WTC11 (cell line): ENCODE measurements at regions not wholly inside any gene's neighbourhood (a gene's known extent, or its start where the extent isn't known, plus 50 kb on each side); places are given as distances from the start of the nearest gene placed in this dataset.

Source experiments
- CREB1 ChIP-seq: sonication (generic); formaldehyde crosslinking; IDR thresholded peaks from 2 replicates; pipeline ENCODE4 v1.8.0; 2023; ENCODE audit warnings: mild to moderate bottlenecking, missing genetic modification reagents
- CTCF ChIP-seq: fragments of 200-600 bp; IDR thresholded peaks from 2 replicates; pipeline ENCODE4 v1.8.0; 2022; ENCODE audit warnings: antibody characterized with exemption
- MAX ChIP-seq: sonication (generic); formaldehyde crosslinking; IDR thresholded peaks from 2 replicates; pipeline ENCODE4 v1.8.0; 2022; ENCODE audit warnings: mild to moderate bottlenecking, missing genetic modification reagents
- MXD4 ChIP-seq: fragments of 250-450 bp; sonication (Bioruptor Pico); IDR thresholded peaks from 2 replicates; pipeline ENCODE4 v1.8.0; 2021; ENCODE audit warnings: mild to moderate bottlenecking, moderate library complexity, borderline replicate concordance
- TP53 ChIP-seq: sonication (generic); formaldehyde crosslinking; IDR thresholded peaks from 2 replicates; pipeline ENCODE4 v1.8.1; 2023; ENCODE audit warnings: mild to moderate bottlenecking, missing genetic modification reagents
- USF1 ChIP-seq: sonication (generic); formaldehyde crosslinking; IDR thresholded peaks from 2 replicates; pipeline ENCODE4 v1.8.0; 2022; ENCODE audit warnings: mild to moderate bottlenecking, missing genetic modification reagents
- USF2 ChIP-seq: sonication (generic); formaldehyde crosslinking; IDR thresholded peaks from 2 replicates; pipeline ENCODE4 v1.8.1; 2023; ENCODE audit warnings: mild to moderate bottlenecking, missing genetic modification reagents, moderate library complexity
- ZNF317 ChIP-seq: sonication (generic); formaldehyde crosslinking; IDR thresholded peaks from 2 replicates; pipeline ENCODE4 v1.8.1; 2023; ENCODE audit warnings: low read depth, mild to moderate bottlenecking, moderate library complexity, missing genetic modification reagents, borderline replicate concordance

- TF ChIP-seq MAX (CRISPR knock-in tag) (no peak), CTCF (no peak), USF1 (CRISPR knock-in tag) (no peak), USF2 (no peak), MXD4 (CRISPR knock-in tag) (no peak), TP53 (CRISPR knock-in tag) (no peak), CREB1 (CRISPR knock-in tag) (no peak), ZNF317 (CRISPR knock-in tag) (no peak)
These were observed 196.9 kb upstream of the CNTNAP2 start for GRCh38 chr7:145919712-145920111.
